C4-2B (cell line): ENCODE measurements at regions not wholly inside any gene's neighbourhood (a gene's known extent, or its start where the extent isn't known, plus 50 kb on each side); places are given as distances from the start of the nearest gene placed in this dataset.

Experiments used
- H3K27ac ChIP-seq: fragments of 450-650 bp; 2 replicates; pipeline ENCODE4 v1.5.1; 2017
- ZFX ChIP-seq: fragments of 450-650 bp; IDR thresholded peaks from 2 replicates; pipeline ENCODE4 v1.6.1; 2017
- TF ChIP-seq, protein P1 (sequence below): fragments of 450-650 bp; conservative IDR thresholded peaks from 2 replicates; pipeline ENCODE4 v1.5.1; 2017; ENCODE audit warnings: mild to moderate bottlenecking

DNA sequence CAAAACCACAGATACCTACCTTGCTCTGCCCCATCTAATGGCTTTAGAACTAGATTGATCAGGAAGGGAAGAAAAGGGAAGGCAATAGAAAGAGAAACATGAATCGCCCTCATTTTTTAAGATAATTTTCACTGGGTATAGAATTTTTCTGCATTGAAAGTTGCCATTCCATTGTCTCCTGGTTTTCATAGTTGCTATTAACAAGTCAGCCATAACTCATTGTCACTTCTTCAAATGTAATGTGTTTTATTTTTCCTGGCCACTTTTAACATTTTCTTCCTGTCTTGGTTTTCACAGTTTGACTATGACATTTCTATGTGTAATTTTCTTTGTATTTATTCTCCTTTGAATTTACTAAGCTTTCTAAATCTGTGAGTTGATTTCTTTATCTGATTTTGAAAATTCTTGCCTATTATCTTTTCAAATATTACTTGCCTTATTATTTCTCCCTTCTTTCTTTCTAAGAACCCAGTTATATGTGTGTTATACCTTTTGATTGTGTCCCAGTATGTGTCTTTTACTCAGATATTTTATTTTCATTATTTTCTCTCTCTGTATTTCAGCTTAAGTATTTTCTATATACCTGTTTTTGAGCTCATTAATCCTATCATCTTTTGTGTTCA is 85.5 kb upstream of the GLI2 start:
- H3K27ac ChIP-seq: no peak overlapping the region
- TF ChIP-seq, protein P1, sequence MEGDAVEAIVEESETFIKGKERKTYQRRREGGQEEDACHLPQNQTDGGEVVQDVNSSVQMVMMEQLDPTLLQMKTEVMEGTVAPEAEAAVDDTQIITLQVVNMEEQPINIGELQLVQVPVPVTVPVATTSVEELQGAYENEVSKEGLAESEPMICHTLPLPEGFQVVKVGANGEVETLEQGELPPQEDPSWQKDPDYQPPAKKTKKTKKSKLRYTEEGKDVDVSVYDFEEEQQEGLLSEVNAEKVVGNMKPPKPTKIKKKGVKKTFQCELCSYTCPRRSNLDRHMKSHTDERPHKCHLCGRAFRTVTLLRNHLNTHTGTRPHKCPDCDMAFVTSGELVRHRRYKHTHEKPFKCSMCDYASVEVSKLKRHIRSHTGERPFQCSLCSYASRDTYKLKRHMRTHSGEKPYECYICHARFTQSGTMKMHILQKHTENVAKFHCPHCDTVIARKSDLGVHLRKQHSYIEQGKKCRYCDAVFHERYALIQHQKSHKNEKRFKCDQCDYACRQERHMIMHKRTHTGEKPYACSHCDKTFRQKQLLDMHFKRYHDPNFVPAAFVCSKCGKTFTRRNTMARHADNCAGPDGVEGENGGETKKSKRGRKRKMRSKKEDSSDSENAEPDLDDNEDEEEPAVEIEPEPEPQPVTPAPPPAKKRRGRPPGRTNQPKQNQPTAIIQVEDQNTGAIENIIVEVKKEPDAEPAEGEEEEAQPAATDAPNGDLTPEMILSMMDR: no peak
- no peak for TF ChIP-seq ZFX

DNA sequence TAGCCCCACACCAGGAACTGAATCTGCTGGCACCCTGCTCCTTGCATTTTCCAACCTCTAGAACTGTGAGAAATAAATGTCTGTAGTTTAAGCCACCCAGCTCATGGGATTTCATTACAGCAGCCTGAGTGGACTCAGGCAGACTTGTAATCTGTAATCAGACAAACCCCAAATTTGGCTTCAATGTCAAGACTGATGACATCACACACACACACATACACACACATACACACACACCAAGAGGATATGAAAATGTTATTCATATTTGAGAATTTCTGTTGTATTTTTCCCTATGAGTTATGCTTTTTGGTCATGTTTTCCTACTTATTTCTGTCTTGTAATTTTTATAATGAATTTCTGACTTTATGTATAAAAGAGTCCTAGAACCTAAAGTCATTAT is 83.8 kb upstream of the GLI2 start:
- H3K27ac ChIP-seq: no peak overlapping the region
- TF ChIP-seq, protein P1: no peak
- no peak for TF ChIP-seq ZFX

DNA sequence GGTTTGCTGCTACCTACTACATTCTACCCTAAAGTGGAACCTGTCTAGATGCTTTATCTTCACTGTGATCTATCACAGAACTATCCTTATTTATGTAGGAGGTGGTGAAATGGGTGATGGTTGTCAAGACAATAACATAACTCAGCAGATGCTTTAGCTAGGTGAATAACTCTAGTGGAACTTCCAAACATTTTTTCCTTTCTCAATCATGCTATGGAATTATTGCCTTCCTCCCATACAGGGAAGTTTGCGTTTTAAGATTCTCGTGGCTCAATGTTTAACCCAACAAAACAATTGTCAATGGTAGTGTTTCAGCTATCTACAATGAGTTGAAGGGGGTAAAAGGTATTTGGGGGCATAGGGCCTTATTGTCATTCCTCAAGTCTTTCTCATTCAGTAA is 82.6 kb upstream of the GLI2 start:
- TF ChIP-seq, protein P1: no peak
- TF ChIP-seq ZFX: no peak
- no peak overlapping the region for H3K27ac ChIP-seq

DNA sequence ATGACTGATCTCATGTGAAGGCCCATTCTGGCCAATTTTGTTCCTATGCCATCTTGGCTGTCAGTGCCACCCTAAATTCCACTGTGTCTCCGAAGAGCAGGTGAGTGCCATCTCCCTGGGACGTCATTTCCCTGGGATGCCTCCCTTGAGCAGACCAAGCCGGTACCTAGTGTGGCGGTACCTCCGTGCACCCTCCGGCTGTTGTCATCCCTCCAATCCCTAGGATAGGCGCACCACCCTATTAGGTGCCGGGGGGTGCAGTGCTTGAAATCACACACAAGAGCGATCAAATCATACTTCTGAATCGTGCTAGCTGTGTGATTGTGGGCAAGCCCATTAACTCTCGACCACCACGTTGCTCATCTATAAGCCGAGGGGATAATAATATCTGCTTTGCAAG is 81.8 kb upstream of the GLI2 start:
- no peak overlapping the region for H3K27ac ChIP-seq
- no peak for TF ChIP-seq ZFX
- TF ChIP-seq, protein P1: no peak

DNA sequence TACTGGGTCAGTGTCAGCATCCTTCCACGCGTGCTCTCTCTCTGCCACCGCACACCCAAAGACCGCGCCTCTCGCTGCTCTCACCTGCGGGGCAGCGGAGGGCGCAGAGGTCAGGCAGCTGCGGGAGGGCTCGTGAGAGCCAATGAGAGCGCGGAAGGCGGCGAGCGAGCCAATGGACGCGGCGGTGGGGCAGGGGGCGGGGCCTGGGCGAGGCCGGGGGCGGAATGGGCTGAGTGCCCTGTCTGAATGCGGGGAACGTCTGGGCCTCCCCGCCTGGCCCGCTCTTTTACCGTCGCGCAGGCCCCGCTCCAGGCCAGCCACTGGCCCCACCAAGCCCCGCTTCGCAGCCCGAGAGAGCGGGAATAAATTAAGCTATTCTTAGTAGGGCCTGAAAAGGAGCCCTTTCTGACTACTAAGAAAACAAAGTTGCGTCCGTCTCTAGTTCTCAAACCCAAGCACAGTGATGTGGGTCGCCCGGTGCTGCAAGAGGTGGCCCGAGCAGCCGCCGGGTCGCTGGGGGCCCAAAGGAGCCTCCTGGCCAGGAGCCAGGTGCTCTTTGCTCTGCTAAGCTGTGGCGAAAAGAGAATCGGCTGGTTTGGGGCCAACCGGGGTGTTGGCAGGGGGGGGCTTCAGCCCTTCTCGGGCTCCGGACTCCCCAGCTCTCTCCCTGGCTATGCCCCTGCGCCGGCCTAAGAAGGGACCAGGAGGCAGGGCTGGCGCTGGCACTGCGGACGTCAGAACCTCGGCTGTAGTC is 81.1 kb upstream of the GLI2 start:
- no peak overlapping the region for H3K27ac ChIP-seq
- TF ChIP-seq ZFX: no peak
- TF ChIP-seq, protein P1: no peak

DNA sequence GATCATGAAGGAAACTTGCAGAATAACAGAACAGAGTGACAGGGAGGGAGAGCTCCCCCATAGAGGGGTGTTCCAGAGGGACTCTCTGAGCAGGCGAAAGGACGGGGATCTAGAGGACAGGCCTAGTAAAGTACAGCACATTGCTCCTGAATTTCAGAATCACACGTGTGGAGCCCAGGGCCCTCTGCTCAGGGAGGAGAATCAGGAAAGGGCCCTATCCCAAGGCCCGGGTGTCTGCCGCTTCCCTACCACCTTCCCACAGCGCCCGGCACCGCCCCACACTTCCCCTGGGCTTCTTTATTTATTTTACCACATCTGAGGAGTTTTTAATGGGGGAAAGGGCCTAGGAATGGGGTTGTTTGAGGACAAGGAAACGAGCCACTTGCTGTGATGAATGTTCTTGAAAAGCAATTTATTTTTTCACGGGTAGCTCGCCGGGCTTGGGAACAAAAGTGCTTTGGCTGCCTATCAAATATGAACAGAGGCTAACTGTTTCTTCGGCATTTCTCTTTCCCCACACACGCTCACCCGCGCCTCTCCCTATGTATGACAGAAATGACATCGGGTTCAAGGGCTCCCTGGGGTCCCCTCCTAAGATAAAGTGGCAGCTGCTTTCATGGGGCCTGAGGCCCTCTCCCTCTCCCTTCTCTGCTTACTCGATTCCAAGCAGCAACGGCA is 79.3 kb upstream of the GLI2 start:
- TF ChIP-seq, protein P1: no peak
- no peak for TF ChIP-seq ZFX

More for the DNA sequence above, 79.3 kb upstream of the GLI2 start:
- H3K27ac ChIP-seq: no peak overlapping the region
